ENCODE measurements at regions not wholly inside any gene's neighbourhood (a gene's known extent, or its start where the extent isn't known, plus 50 kb on each side); places are given as distances from the start of the nearest gene placed in this dataset.

- no peaks in the 10 kb centered on the region for H3K9me3 ChIP-seq (ENCODE audit: insufficient read depth, low read depth, low read length)
- H3K23ac ChIP-seq (ENCODE audit: low read length), result no peak overlapping the region
- H3K4me3 ChIP-seq (ENCODE audit: low read depth, low read length), result no peak overlapping the region
- no peaks in the 10 kb centered on the region for H3K36me3 ChIP-seq (ENCODE audit: control insufficient read depth in 1 of 2, insufficient read depth in 2 of 2, low read length in 2 of 2)
- no peaks in the 10 kb centered on the region for H3K4me1 ChIP-seq (ENCODE audit: control insufficient read depth in 1 of 2, insufficient read depth in 2 of 2, low read length in 2 of 2)
- H3K27me3 ChIP-seq (ENCODE audit: insufficient read depth, low read length), result no peaks in the 10 kb centered on the region
- no peak overlapping the region for H2BK120ac ChIP-seq (ENCODE audit: insufficient read depth, low read length, poor library complexity)
- H3K27ac ChIP-seq (ENCODE audit: low read depth, low read length), result no peak overlapping the region
- H3K79me2 ChIP-seq (ENCODE audit: control insufficient read depth, insufficient read depth, low read length, poor library complexity), result no peaks in the 10 kb centered on the region
- no peak overlapping the region for H3K9ac ChIP-seq (ENCODE audit: low read length)
- no peak overlapping the region for H4K91ac ChIP-seq (ENCODE audit: low read depth, low read length)
- no peaks in the 10 kb centered on the region for H3K79me1 ChIP-seq (ENCODE audit: low read length)
- no CpG with 5 or more reads among the region's 1 CpG for WGBS (ENCODE audit: extremely low coverage, insufficient coverage, insufficient read length)
- no peak for DNase-seq
- no peak overlapping the region for H3K18ac ChIP-seq (ENCODE audit: low read length)
- no peak overlapping the region for H2AK5ac ChIP-seq (ENCODE audit: low read length)
- H2AFZ ChIP-seq (ENCODE audit: insufficient read depth, low read length, poor library complexity), result no peak overlapping the region
- no peak overlapping the region for H3K14ac ChIP-seq (ENCODE audit: low read length)
- H4K8ac ChIP-seq (ENCODE audit: low read depth, low read length), result no peak overlapping the region
- no peak overlapping the region for H3K4me2 ChIP-seq (ENCODE audit: low read length)
- no peak overlapping the region for H4K12ac ChIP-seq (ENCODE audit: low read depth, low read length)
- no peak overlapping the region for H2BK12ac ChIP-seq (ENCODE audit: low read length)
- H3K4ac ChIP-seq (ENCODE audit: low read depth, low read length), result no peak overlapping the region
- no peak overlapping the region for H2BK5ac ChIP-seq (ENCODE audit: low read depth, low read length, poor library complexity)
Observed at GRCh38 chr3:73175698-73176097, 114.2 kb downstream of the EBLN2 start.

DNA sequence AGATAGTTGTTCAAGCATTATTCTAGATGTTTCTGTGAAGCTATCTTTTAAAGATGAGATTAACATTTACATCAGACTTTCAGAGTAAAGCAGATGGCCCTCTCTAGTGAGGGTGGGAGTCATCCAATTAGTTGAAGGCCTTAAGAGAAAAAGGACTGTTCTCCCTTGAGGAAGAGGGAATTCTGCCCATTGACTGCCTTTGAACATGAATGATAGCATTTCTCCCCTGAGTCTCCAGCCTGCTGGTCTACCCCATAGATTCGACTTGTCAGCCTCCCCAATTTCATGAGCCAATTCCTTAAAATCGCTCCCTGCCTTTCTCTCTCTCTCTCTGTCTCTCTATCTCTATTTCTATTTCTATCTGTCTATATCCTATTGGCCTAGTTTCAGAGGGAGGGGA, 115.5 kb downstream of the EBLN2 start:
- Histone ChIP-seq H3K27ac (ENCODE audit: low read depth, low read length) (no peak overlapping the region), H3K14ac (ENCODE audit: low read length) (no peak overlapping the region), H3K27me3 (ENCODE audit: insufficient read depth, low read length) (no peaks in the 10 kb centered on the region), H2BK5ac (ENCODE audit: low read depth, low read length, poor library complexity) (no peak overlapping the region), H2AK5ac (ENCODE audit: low read length) (no peak overlapping the region), H4K12ac (ENCODE audit: low read depth, low read length) (no peak overlapping the region), H3K9me3 (ENCODE audit: insufficient read depth, low read depth, low read length) (no peaks in the 10 kb centered on the region), H3K4me3 (ENCODE audit: low read depth, low read length) (no peak overlapping the region), H2BK120ac (ENCODE audit: insufficient read depth, low read length, poor library complexity) (no peak overlapping the region), H3K36me3 (ENCODE audit: control insufficient read depth in 1 of 2, insufficient read depth in 2 of 2, low read length in 2 of 2) (no peaks in the 10 kb centered on the region), H3K4me1 (ENCODE audit: control insufficient read depth in 1 of 2, insufficient read depth in 2 of 2, low read length in 2 of 2) (no peaks in the 10 kb centered on the region), H3K23ac (ENCODE audit: low read length) (no peak overlapping the region), H3K4me2 (ENCODE audit: low read length) (no peak overlapping the region), H4K91ac (ENCODE audit: low read depth, low read length) (no peak overlapping the region), H2AFZ (ENCODE audit: insufficient read depth, low read length, poor library complexity) (no peak overlapping the region), H3K4ac (ENCODE audit: low read depth, low read length) (no peak overlapping the region), H3K9ac (ENCODE audit: low read length) (no peak overlapping the region), H3K79me2 (ENCODE audit: control insufficient read depth, insufficient read depth, low read length, poor library complexity) (no peaks in the 10 kb centered on the region), H2BK12ac (ENCODE audit: low read length) (no peak overlapping the region), H4K8ac (ENCODE audit: low read depth, low read length) (no peak overlapping the region), H3K18ac (ENCODE audit: low read length) (no peak overlapping the region), H3K79me1 (ENCODE audit: low read length) (no peaks in the 10 kb centered on the region)
- DNase-seq, result no peak
- WGBS (ENCODE audit: extremely low coverage, insufficient coverage, insufficient read length), result no CpG with 5 or more reads among the region's 2 CpGs

- no peak overlapping the region for H3K4me3 ChIP-seq (ENCODE audit: low read depth, low read length)
- no peak overlapping the region for H2BK120ac ChIP-seq (ENCODE audit: insufficient read depth, low read length, poor library complexity)
- no peak overlapping the region for H3K4ac ChIP-seq (ENCODE audit: low read depth, low read length)
- H2AFZ ChIP-seq (ENCODE audit: insufficient read depth, low read length, poor library complexity), result no peak overlapping the region
- H4K8ac ChIP-seq (ENCODE audit: low read depth, low read length), result no peak overlapping the region
- no peak overlapping the region for H4K91ac ChIP-seq (ENCODE audit: low read depth, low read length)
- H3K79me1 ChIP-seq (ENCODE audit: low read length), result no peaks in the 10 kb centered on the region
- no CpG with 5 or more reads among the region's 1 CpG for WGBS (ENCODE audit: extremely low coverage, insufficient coverage, insufficient read length)
- H3K9me3 ChIP-seq (ENCODE audit: insufficient read depth, low read depth, low read length), result no peaks in the 10 kb centered on the region
- H3K14ac ChIP-seq (ENCODE audit: low read length), result no peak overlapping the region
- no peak for DNase-seq
- no peaks in the 10 kb centered on the region for H3K4me1 ChIP-seq (ENCODE audit: control insufficient read depth in 1 of 2, insufficient read depth in 2 of 2, low read length in 2 of 2)
- H3K27me3 ChIP-seq (ENCODE audit: insufficient read depth, low read length), result no peaks in the 10 kb centered on the region
- H3K27ac ChIP-seq (ENCODE audit: low read depth, low read length), result no peak overlapping the region
- H3K18ac ChIP-seq (ENCODE audit: low read length), result no peak overlapping the region
- no peak overlapping the region for H2BK12ac ChIP-seq (ENCODE audit: low read length)
- H3K36me3 ChIP-seq (ENCODE audit: control insufficient read depth in 1 of 2, insufficient read depth in 2 of 2, low read length in 2 of 2), result no peaks in the 10 kb centered on the region
- no peak overlapping the region for H4K12ac ChIP-seq (ENCODE audit: low read depth, low read length)
- H3K79me2 ChIP-seq (ENCODE audit: control insufficient read depth, insufficient read depth, low read length, poor library complexity), result no peaks in the 10 kb centered on the region
- no peak overlapping the region for H2BK5ac ChIP-seq (ENCODE audit: low read depth, low read length, poor library complexity)
- no peak overlapping the region for H3K9ac ChIP-seq (ENCODE audit: low read length)
- no peak overlapping the region for H3K4me2 ChIP-seq (ENCODE audit: low read length)
- no peak overlapping the region for H2AK5ac ChIP-seq (ENCODE audit: low read length)
- H3K23ac ChIP-seq (ENCODE audit: low read length), result no peak overlapping the region
Observed at GRCh38 chr3:73177827-73178226, 116.4 kb downstream of the EBLN2 start.

DNA sequence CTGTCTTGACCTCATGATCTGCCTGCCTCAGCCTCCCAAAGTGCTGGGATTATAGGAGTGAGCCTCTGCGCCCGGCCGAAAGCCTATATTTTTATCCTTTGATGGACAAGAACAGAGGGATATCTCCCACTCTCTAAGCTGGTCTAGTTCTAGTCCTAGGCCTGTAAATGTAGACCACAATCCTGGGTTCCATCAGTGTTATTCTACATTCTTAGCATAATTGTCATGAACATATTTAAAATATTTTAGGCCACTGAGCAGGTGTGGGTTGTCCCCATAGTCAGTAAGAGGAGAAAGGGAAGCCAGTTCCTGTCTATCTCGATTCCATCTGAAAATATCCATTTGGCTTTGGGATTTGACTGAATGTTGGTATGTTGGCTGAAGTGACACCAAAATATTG, 118.1 kb downstream of the EBLN2 start:
- no peak overlapping the region for H3K4me3 ChIP-seq (ENCODE audit: low read depth, low read length)
- H2BK5ac ChIP-seq (ENCODE audit: low read depth, low read length, poor library complexity), result no peak overlapping the region
- H2BK120ac ChIP-seq (ENCODE audit: insufficient read depth, low read length, poor library complexity), result no peak overlapping the region
- no peak overlapping the region for H3K27ac ChIP-seq (ENCODE audit: low read depth, low read length)
- H2AFZ ChIP-seq (ENCODE audit: insufficient read depth, low read length, poor library complexity), result no peak overlapping the region
- no peak overlapping the region for H3K23ac ChIP-seq (ENCODE audit: low read length)
- DNase-seq, result peak; percentile 2 to 69
- H3K14ac ChIP-seq (ENCODE audit: low read length), result no peak overlapping the region
- H2BK12ac ChIP-seq (ENCODE audit: low read length), result no peak overlapping the region
- WGBS (ENCODE audit: extremely low coverage, insufficient coverage, insufficient read length), result no CpG with 5 or more reads among the region's 4 CpGs
- H3K9me3 ChIP-seq (ENCODE audit: insufficient read depth, low read depth, low read length), result no peaks in the 10 kb centered on the region
- H3K9ac ChIP-seq (ENCODE audit: low read length), result no peak overlapping the region
- no peaks in the 10 kb centered on the region for H3K36me3 ChIP-seq (ENCODE audit: control insufficient read depth in 1 of 2, insufficient read depth in 2 of 2, low read length in 2 of 2)
- no peaks in the 10 kb centered on the region for H3K79me2 ChIP-seq (ENCODE audit: control insufficient read depth, insufficient read depth, low read length, poor library complexity)
- no peaks in the 10 kb centered on the region for H3K4me1 ChIP-seq (ENCODE audit: control insufficient read depth in 1 of 2, insufficient read depth in 2 of 2, low read length in 2 of 2)
- no peaks in the 10 kb centered on the region for H3K27me3 ChIP-seq (ENCODE audit: insufficient read depth, low read length)
- H3K18ac ChIP-seq (ENCODE audit: low read length), result no peak overlapping the region
- H4K91ac ChIP-seq (ENCODE audit: low read depth, low read length), result no peak overlapping the region
- no peak overlapping the region for H4K8ac ChIP-seq (ENCODE audit: low read depth, low read length)
- H2AK5ac ChIP-seq (ENCODE audit: low read length), result no peak overlapping the region
- no peaks in the 10 kb centered on the region for H3K79me1 ChIP-seq (ENCODE audit: low read length)
- no peak overlapping the region for H3K4ac ChIP-seq (ENCODE audit: low read depth, low read length)
- H4K12ac ChIP-seq (ENCODE audit: low read depth, low read length), result no peak overlapping the region
- H3K4me2 ChIP-seq (ENCODE audit: low read length), result no peak overlapping the region

All from trophoblast cell (in vitro differentiated cells and primary cell).